Thoracic aorta (tissue), 2 donors: ENCODE measurements at regions not wholly inside any gene's neighbourhood (a gene's known extent, or its start where the extent isn't known, plus 50 kb on each side); places are given as distances from the start of the nearest gene placed in this dataset.

Source experiments
- ATAC-seq: fragments of 150-250 bp; one replicate; pipeline ENCODE4 v1.8.0; 2017; ENCODE audit warnings: low read depth; ENCODE audit not compliant: insufficient number of reproducible peaks, low FRiP score
- DNase-seq: peaks from one replicate; pipeline ENCODE4 v3.0.0-alpha.2; 2020; ENCODE audit warnings: low spot score
- H3K27ac ChIP-seq, 2 donors: fragments of 200-600 bp; sonication (generic); 1 replicate in 1 of 2; 2 replicates in 1 of 2; pipeline ENCODE4 v1.5.1; 2016; ENCODE audit warnings: mild to moderate bottlenecking in 2 of 2, moderate library complexity in 2 of 2
- H3K27me3 ChIP-seq: fragments of 200-600 bp; sonication (generic); replicated peaks from 2 replicates; pipeline ENCODE4 v1.6.0; 2016; ENCODE audit warnings: mild to moderate bottlenecking; ENCODE audit not compliant: insufficient read depth
- H3K36me3 ChIP-seq: fragments of 200-600 bp; sonication (generic); one replicate; pipeline ENCODE4 v1.5.1; 2016
- H3K4me1 ChIP-seq, 2 donors: fragments of 200-600 bp; sonication (generic); 1 replicate in 1 of 2; 2 replicates in 1 of 2; pipeline versions ENCODE4 v1.5.1 to v1.6.0; 2016; ENCODE audit warnings: low read depth in 2 of 2, mild to moderate bottlenecking in 1 of 2; ENCODE audit not compliant: control insufficient read depth in 1 of 2
- H3K4me3 ChIP-seq: fragments of 200-600 bp; sonication (generic); 2 replicates; pipeline ENCODE4 v1.5.1; 2016; ENCODE audit warnings: mild to moderate bottlenecking
- H3K9me3 ChIP-seq: fragments of 200-600 bp; sonication (generic); 2 replicates; pipeline ENCODE4 v1.5.1; 2016
- CTCF ChIP-seq: fragments of 200-600 bp; sonication (generic); IDR thresholded peaks from one replicate; pipeline ENCODE4 v1.5.1; 2019; ENCODE audit warnings: antibody characterized with exemption

DNA sequence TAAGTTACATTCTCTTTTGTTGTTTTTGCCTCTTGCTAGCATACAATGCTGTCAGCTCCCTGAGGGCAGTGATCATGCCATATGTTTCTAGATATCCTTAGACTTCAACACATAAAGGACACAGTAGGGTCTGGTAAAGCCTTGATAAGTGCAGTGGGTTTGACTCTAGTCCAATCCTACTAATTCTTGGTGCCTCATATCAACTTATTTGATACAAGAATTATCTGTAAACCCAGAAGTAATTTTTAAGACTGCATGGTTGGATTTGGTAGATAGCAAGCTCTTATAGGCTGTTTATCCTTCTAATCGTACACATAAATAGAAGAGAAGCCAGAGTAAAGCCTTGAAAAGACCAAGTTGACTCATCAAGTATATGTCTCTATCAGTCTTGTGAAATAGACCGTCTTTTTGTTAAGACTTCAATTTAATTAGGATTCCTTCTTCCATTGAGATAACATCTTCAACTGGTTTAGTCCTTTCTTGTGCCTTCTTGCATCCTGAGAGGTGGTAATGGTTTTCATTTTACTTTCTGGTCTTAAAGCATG, 265.6 kb upstream of the CDIN1 start:
- Histone ChIP-seq H3K36me3 (no peaks in the 10 kb centered on the region), H3K27ac (no peak overlapping the region), H3K27me3 (no peaks in the 10 kb centered on the region), H3K9me3 (peaks cover 3% of the 10 kb centered on the region), H3K4me3 (no peak overlapping the region), H3K4me1 (no peaks in the 10 kb centered on the region)
- no peak for ATAC-seq
- DNase-seq = no peak
- TF ChIP-seq CTCF = no peak

DNA sequence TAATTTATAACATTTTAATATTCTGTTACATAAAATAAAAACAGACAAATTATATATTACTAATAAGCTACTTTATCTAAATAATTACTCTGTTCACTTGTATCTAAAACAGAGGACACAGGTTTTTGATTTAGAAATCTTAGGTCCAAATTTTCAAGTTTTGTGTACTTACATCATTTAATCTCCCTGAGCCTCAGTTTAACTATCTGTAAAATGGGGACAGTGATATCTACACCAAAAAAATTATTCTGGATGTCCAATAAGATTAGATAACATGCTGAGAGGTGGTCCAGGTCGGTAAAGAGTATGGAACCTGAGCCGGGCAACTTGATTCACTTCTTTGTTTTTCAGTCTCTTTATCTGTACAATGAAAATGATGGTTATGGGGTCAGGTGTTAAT, 263.8 kb upstream of the CDIN1 start:
- Histone ChIP-seq H3K9me3 (no peaks in the 10 kb centered on the region), H3K4me3 (no peak overlapping the region), H3K36me3 (no peaks in the 10 kb centered on the region), H3K27ac (no peak overlapping the region), H3K27me3 (no peaks in the 10 kb centered on the region), H3K4me1 (no peaks in the 10 kb centered on the region)
- TF ChIP-seq CTCF = no peak
- ATAC-seq (no peak), DNase-seq (no peak)

- Histone ChIP-seq H3K9me3 (no peaks in the 10 kb centered on the region), H3K27me3 (no peaks in the 10 kb centered on the region), H3K4me1 (no peaks in the 10 kb centered on the region), H3K4me3 (no peak overlapping the region), H3K36me3 (no peaks in the 10 kb centered on the region), H3K27ac (no peak overlapping the region)
- no peak for ATAC-seq
- no peak for TF ChIP-seq CTCF
- DNase-seq = no peak
These were observed 255.8 kb upstream of the CDIN1 start for GRCh38 chr15:36323615-36324014.

GRCh38 chr15:36325206-36325605, 254.2 kb upstream of the CDIN1 start:
- Histone ChIP-seq H3K36me3 (no peaks in the 10 kb centered on the region), H3K27me3 (no peaks in the 10 kb centered on the region), H3K4me3 (no peak overlapping the region), H3K4me1 (no peaks in the 10 kb centered on the region), H3K9me3 (no peaks in the 10 kb centered on the region), H3K27ac (no peak overlapping the region)
- ATAC-seq = no peak
- no peak for TF ChIP-seq CTCF
- no peak for DNase-seq

GRCh38 chr15:36329592-36329991, 249.8 kb upstream of the CDIN1 start:
- Histone ChIP-seq H3K4me1 (peaks cover 0 to 7% of the 10 kb centered on the region in 2 donors), H3K4me3 (no peak overlapping the region), H3K36me3 (no peaks in the 10 kb centered on the region), H3K27ac (no peak overlapping the region), H3K27me3 (no peaks in the 10 kb centered on the region), H3K9me3 (no peaks in the 10 kb centered on the region)
- no peak for TF ChIP-seq CTCF
- no peak for ATAC-seq
- no peak for DNase-seq
